NT2/D1 (cell line): ENCODE measurements at regions not wholly inside any gene's neighbourhood (a gene's known extent, or its start where the extent isn't known, plus 50 kb on each side); places are given as distances from the start of the nearest gene placed in this dataset.

Experiments
- SUZ12 ChIP-seq: IDR thresholded peaks from 2 replicates; pipeline ENCODE4 v1.6.1; 2011; ENCODE audit not compliant: insufficient read length, insufficient read depth; ENCODE audit errors: extremely low read depth
- YY1 ChIP-seq: IDR thresholded peaks from 2 replicates; pipeline ENCODE4 v1.6.1; 2011; ENCODE audit not compliant: insufficient read length, insufficient read depth
- ZNF274 ChIP-seq: IDR thresholded peaks from 2 replicates; pipeline ENCODE4 v1.6.1; 2011; ENCODE audit warnings: mild to moderate bottlenecking, low read depth, low read length

DNA sequence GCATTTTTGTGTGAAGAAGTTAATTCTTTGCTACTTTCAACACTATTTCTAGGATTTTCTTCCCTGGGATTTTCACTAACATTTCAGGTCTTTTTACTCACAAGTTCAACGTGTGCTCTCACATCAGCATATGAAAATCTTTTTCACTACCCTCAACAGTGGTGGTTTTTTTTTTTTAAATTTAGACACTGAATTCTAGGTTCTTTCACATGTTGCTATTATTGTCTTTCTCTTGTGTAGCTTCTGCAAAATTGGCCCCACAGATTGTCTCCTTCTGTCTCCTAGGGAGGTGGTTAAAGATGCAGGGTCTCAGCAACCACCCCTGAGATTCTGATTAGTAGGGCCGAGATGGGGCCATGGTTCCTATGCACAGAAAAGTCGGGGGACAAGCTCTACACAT, 165.0 kb upstream of the GPR26 start:
- TF ChIP-seq ZNF274 (no peak), YY1 (no peak), SUZ12 (no peak)
